MM.1S (cell line): ENCODE measurements at regions not wholly inside any gene's neighbourhood (a gene's known extent, or its start where the extent isn't known, plus 50 kb on each side); places are given as distances from the start of the nearest gene placed in this dataset.

Experiments
- DNase-seq: peaks from one replicate; pipeline ENCODE4 v3.0.0-alpha.2; 2015
- H2AFZ ChIP-seq: fragments of 300-600 bp; sonication (generic); 2 replicates; pipeline ENCODE4 v1.6.0; 2016; ENCODE audit warnings: antibody characterized with exemption, low read length
- H3F3A ChIP-seq: fragments of 300-600 bp; sonication (generic); 2 replicates; pipeline ENCODE4 v1.6.1; 2016; ENCODE audit warnings: mild to moderate bottlenecking, antibody characterized with exemption, low read length, moderate library complexity, mixed read lengths; ENCODE audit not compliant: insufficient read depth
- H3K27ac ChIP-seq: fragments of 300-600 bp; sonication (generic); 2 replicates; pipeline ENCODE4 v1.5.1; 2016; ENCODE audit warnings: mild to moderate bottlenecking, low read length
- H3K27me3 ChIP-seq: fragments of 300-600 bp; sonication (generic); replicated peaks from 2 replicates; pipeline ENCODE4 v1.6.0; 2016; ENCODE audit warnings: low read length; ENCODE audit not compliant: insufficient read depth
- H3K36me3 ChIP-seq: fragments of 300-600 bp; sonication (generic); replicated peaks from 2 replicates; pipeline ENCODE4 v1.6.1; 2016; ENCODE audit warnings: mild to moderate bottlenecking, low read length, mixed read lengths; ENCODE audit not compliant: insufficient read depth
- H3K4me1 ChIP-seq: fragments of 300-600 bp; sonication (generic); 2 replicates; pipeline ENCODE4 v1.6.1; 2016; ENCODE audit warnings: low read length, mixed read lengths
- H3K4me2 ChIP-seq: fragments of 300-600 bp; sonication (generic); 2 replicates; pipeline ENCODE4 v1.6.0; 2016; ENCODE audit warnings: low read depth, low read length
- H3K4me3 ChIP-seq: fragments of 300-600 bp; sonication (generic); 2 replicates; pipeline ENCODE4 v1.5.1; 2016; ENCODE audit warnings: low read length, mixed read lengths
- H3K79me2 ChIP-seq: fragments of 300-600 bp; sonication (generic); 2 replicates; pipeline ENCODE4 v1.6.1; 2016; ENCODE audit warnings: mixed run types, low read length, mixed read lengths
- H3K9ac ChIP-seq: fragments of 300-600 bp; sonication (generic); 2 replicates; pipeline ENCODE4 v1.6.1; 2016; ENCODE audit warnings: low read length, mixed read lengths
- H3K9me2 ChIP-seq: fragments of 300-600 bp; sonication (generic); replicated peaks from 2 replicates; pipeline ENCODE4 v1.6.1; 2016; ENCODE audit warnings: mild to moderate bottlenecking, low read length, mixed read lengths; ENCODE audit not compliant: insufficient read depth
- H3K9me3 ChIP-seq: fragments of 300-600 bp; sonication (generic); replicated peaks from 2 replicates; pipeline ENCODE4 v1.6.1; 2016; ENCODE audit warnings: mild to moderate bottlenecking, low read length, mixed read lengths; ENCODE audit not compliant: insufficient read depth
- H4K20me1 ChIP-seq: fragments of 300-600 bp; sonication (generic); 2 replicates; pipeline ENCODE4 v1.6.1; 2016; ENCODE audit warnings: mild to moderate bottlenecking, low read length, moderate library complexity, mixed read lengths; ENCODE audit not compliant: insufficient read depth
- CTCF ChIP-seq: fragments of 300-600 bp; sonication (generic); IDR thresholded peaks from 2 replicates; pipeline ENCODE4 v1.5.1; 2016; ENCODE audit warnings: antibody characterized with exemption, low read length, mixed read lengths
- EZH2 ChIP-seq: fragments of 300-600 bp; sonication (generic); optimal IDR thresholded peaks from 2 replicates; pipeline ENCODE3; 2017; ENCODE audit warnings: low read depth, mild to moderate bottlenecking, antibody characterized with exemption, low read length, mixed read lengths
- EZH2phosphoT487 ChIP-seq: fragments of 300-600 bp; sonication (generic); IDR thresholded peaks from 2 replicates; pipeline ENCODE4 v1.6.1; 2018; ENCODE audit warnings: antibody characterized with exemption, low read length

DNA sequence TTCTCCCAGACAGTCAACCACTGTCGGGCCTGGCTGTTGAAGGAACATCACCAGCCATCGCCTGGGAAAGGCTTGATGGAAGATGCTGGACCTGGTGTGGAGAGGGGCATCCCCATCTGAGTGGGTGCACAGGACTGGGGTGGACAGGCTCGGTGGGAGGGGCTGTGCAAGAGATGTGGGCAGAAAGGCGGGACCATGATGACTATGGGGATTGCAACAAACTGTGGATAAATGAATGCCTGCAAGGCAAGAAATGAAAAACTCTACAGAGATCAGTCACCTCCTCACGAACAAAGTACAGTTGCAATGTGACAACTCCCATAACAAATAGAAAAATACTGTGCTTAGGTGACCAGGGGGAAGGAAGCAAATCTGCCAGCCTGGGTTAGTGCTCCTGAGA, 171.9 kb upstream of the GPR12 start:
- H3K9me3 ChIP-seq: no peaks in the 10 kb centered on the region
- H3K79me2 ChIP-seq: no peaks in the 10 kb centered on the region
- no peak overlapping the region for H3K27ac ChIP-seq
- no peak overlapping the region for H3K9ac ChIP-seq
- H3K4me2 ChIP-seq: no peak overlapping the region
- no peak for DNase-seq
- no peaks in the 10 kb centered on the region for H3F3A ChIP-seq
- TF ChIP-seq CTCF (no peak), EZH2 (no peak)
- H4K20me1 ChIP-seq: no peaks in the 10 kb centered on the region
- no peak overlapping the region for H2AFZ ChIP-seq
- no peaks in the 10 kb centered on the region for H3K9me2 ChIP-seq
- no peak overlapping the region for H3K4me3 ChIP-seq
- H3K27me3 ChIP-seq: no peaks in the 10 kb centered on the region
- H3K4me1 ChIP-seq: no peaks in the 10 kb centered on the region
- no peaks in the 10 kb centered on the region for H3K36me3 ChIP-seq

DNA sequence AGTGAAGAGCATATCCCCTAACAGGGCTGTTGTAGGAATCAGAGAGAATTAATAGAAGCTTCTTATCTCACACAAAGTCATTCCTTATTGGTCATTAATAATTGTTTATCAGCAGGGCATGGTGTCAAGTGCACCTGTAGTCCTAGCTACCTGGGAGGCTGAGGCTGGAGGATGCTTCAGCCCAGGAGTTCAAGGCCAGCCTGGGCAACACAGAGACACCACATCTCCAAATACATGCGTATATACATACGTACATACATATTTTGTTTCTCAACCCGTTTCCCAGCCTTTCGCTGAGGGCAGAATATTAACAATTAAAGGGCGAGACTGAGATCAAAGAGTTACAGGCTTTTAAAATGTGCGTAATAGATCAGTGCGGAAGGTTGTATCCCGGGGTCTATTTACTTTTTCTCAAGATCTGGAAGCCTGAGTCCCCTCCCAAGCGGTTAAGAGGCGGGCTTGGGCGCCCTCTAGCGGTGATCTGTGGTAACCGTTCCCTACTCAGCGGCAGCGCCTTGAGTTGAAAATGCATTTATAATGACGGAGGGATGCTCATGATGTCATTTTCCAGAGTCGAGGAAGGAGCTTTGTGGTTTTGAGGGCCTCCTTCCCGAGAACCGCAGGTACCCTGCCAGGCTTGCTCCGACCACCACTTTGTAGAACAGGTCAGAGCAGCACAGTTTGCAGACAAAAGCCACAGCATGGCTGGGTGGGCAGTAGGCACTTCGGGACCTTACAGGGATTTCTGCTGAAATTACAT, 169.6 kb upstream of the GPR12 start:
- TF ChIP-seq EZH2phosphoT487 (no peak), CTCF (peak; percentile 68)
- Histone ChIP-seq H3K4me3 (no peak overlapping the region), H3K27ac (no peak overlapping the region), H3K36me3 (no peaks in the 10 kb centered on the region), H3K9me3 (no peaks in the 10 kb centered on the region), H3K79me2 (no peaks in the 10 kb centered on the region), H3F3A (no peaks in the 10 kb centered on the region), H3K27me3 (no peaks in the 10 kb centered on the region), H3K4me2 (no peak overlapping the region), H3K4me1 (no peaks in the 10 kb centered on the region), H2AFZ (no peak overlapping the region), H3K9me2 (no peaks in the 10 kb centered on the region), H3K9ac (no peak overlapping the region), H4K20me1 (no peaks in the 10 kb centered on the region)
- DNase-seq: peak; percentile 38

DNA sequence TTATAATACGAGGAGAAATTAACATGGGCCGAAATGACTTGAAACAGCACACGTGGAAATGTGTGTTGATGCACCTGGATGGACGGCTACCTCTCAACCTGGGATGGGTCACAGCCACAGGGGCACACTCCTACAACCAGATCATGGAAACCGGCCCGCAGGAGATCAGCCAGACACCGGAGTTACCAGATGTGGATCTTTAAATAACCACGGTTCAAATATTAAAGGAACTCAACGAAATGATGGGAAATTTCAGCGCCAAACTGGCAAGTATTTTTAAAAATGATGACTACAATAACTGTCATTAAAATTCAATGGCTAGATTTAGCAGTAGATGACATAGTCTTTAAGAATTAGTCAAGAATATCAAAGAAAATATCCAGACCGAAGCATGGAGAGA, 166.9 kb upstream of the GPR12 start:
- Histone ChIP-seq H3K9ac (no peak overlapping the region), H3K9me3 (no peaks in the 10 kb centered on the region), H3K36me3 (no peaks in the 10 kb centered on the region), H3K4me3 (no peak overlapping the region), H3K4me2 (no peak overlapping the region), H3K9me2 (no peaks in the 10 kb centered on the region), H4K20me1 (no peaks in the 10 kb centered on the region), H2AFZ (no peak overlapping the region), H3F3A (no peaks in the 10 kb centered on the region), H3K4me1 (no peaks in the 10 kb centered on the region), H3K27ac (no peak overlapping the region), H3K27me3 (no peaks in the 10 kb centered on the region), H3K79me2 (no peaks in the 10 kb centered on the region)
- DNase-seq: no peak
- no peak for TF ChIP-seq EZH2
- no peak for TF ChIP-seq EZH2phosphoT487
- no peak for TF ChIP-seq CTCF
